ENCODE measurements at regions not wholly inside any gene's neighbourhood (a gene's known extent, or its start where the extent isn't known, plus 50 kb on each side); places are given as distances from the start of the nearest gene placed in this dataset.

DNA sequence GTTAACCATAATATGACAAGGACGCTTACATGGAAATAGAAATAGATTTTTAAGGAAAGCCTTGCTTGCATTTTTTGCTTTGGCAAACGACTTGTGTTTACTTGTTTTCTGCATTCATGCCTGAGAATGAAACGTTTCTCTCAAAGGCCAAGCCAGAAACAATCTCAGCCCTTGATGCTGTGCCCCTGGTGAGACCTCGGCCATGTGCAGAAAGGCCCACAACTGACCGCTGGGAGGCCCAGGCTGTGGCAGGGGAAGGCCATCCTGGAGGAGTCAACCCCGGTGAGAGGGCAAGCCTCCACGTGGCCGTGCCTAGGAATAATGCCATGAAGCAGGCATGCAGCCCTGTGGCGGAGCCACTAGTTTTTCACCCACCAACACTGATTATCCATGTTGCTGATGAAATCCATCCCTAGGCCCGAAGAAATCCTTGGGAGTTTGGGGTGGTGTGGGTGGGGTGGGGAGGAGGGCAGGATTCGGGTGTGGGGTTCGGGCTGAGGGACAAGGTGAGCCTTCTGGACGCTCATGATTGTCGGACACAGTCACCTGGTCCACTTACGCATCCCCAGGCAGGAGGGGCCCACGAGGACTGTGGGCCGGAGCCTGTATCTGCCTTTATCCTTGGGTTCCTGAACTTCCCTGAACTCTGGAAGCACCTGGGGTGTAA is 107.6 kb upstream of the APCDD1 start:
- BruUV-seq (replicated peaks) = no TSS peak
- H3K27me3 ChIP-seq (replicated peaks; ENCODE audit: control insufficient read depth, insufficient read depth, low read length) = no peaks in the 10 kb centered on the region

DNA sequence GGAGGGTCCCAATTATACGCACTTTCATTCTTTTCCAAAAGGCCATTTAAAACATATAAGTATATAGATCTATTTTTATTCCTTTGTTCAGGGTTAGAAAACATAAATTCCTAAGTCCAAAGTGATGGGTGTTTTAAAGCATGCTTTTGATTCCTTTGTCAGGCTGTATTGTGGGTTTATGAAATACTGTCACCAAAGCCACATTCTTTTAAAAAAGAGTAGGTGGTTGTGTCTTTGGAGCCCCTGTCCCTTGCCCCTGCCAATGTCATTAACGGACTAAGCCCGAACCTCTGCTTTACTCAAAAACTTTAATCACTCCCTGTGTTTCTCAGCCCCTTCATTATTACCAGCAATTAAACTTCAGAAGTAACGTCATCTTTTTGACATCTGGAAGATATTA is 104.9 kb upstream of the APCDD1 start:
- TF ChIP-seq, protein P1, sequence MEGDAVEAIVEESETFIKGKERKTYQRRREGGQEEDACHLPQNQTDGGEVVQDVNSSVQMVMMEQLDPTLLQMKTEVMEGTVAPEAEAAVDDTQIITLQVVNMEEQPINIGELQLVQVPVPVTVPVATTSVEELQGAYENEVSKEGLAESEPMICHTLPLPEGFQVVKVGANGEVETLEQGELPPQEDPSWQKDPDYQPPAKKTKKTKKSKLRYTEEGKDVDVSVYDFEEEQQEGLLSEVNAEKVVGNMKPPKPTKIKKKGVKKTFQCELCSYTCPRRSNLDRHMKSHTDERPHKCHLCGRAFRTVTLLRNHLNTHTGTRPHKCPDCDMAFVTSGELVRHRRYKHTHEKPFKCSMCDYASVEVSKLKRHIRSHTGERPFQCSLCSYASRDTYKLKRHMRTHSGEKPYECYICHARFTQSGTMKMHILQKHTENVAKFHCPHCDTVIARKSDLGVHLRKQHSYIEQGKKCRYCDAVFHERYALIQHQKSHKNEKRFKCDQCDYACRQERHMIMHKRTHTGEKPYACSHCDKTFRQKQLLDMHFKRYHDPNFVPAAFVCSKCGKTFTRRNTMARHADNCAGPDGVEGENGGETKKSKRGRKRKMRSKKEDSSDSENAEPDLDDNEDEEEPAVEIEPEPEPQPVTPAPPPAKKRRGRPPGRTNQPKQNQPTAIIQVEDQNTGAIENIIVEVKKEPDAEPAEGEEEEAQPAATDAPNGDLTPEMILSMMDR (IDR thresholded peaks at IDR 0.05; ENCODE audit: insufficient read depth in 1 of 2, low read depth in 1 of 2, low read length in 1 of 2, severe bottlenecking in 1 of 2, unreplicated experiment in 1 of 2) = no peak
- peaks cover 5% of the 10 kb centered on the region for H3K4me1 Mint-ChIP-seq (ENCODE audit: low read depth, unreplicated experiment)
- CTCF ChIA-PET = no interaction called here
- no peaks in the 10 kb centered on the region for H3K36me3 ChIP-seq (ENCODE audit: control insufficient read depth, insufficient read depth, low read length)
- H3K9me3 ChIP-seq = no peaks in the 10 kb centered on the region
- POLR2A ChIA-PET = no interaction called here
- BruUV-seq (replicated peaks) = no TSS peak
- no peaks in the 10 kb centered on the region for H3K36me3 Mint-ChIP-seq (ENCODE audit: insufficient read depth, unreplicated experiment)
- H3K4me1 ChIP-seq = peaks cover 11% of the 10 kb centered on the region; the same call in 1 of the 2 replicates
- H3K9me3 Mint-ChIP-seq (ENCODE audit: unreplicated experiment) = no peaks in the 10 kb centered on the region
- H3K4me3 Mint-ChIP-seq (ENCODE audit: unreplicated experiment) = no peak overlapping the region
- no peak overlapping the region for H3K4me3 ChIP-seq (ENCODE audit: low read depth, low read length)
- DNase-seq = no peak
- no peaks in the 10 kb centered on the region for H3K27me3 ChIP-seq (replicated peaks; ENCODE audit: control insufficient read depth, insufficient read depth, low read length)
- H3K27me3 Mint-ChIP-seq (ENCODE audit: insufficient read depth, unreplicated experiment) = no peaks in the 10 kb centered on the region
- no peak overlapping the region for H3K27ac Mint-ChIP-seq (ENCODE audit: unreplicated experiment)
- intact Hi-C loops (cut with micrococcal nuclease; ENCODE audit: unreplicated experiment) = no loop called here

More for the DNA sequence above, 107.6 kb upstream of the APCDD1 start:
- intact Hi-C loops (cut with micrococcal nuclease; ENCODE audit: unreplicated experiment) = no loop called here
- CTCF ChIA-PET = no interaction called here
- POLR2A ChIA-PET = no interaction called here
- Mint-ChIP-seq H3K4me3 (ENCODE audit: unreplicated experiment) (no peak overlapping the region), H3K27me3 (ENCODE audit: insufficient read depth, unreplicated experiment) (no peaks in the 10 kb centered on the region), H3K9me3 (ENCODE audit: unreplicated experiment) (no peaks in the 10 kb centered on the region), H3K4me1 (ENCODE audit: low read depth, unreplicated experiment) (no peaks in the 10 kb centered on the region), H3K36me3 (ENCODE audit: insufficient read depth, unreplicated experiment) (no peaks in the 10 kb centered on the region), H3K27ac (ENCODE audit: unreplicated experiment) (no peak overlapping the region)
- TF ChIP-seq, protein P1 (IDR thresholded peaks at IDR 0.05; ENCODE audit: insufficient read depth in 1 of 2, low read depth in 1 of 2, low read length in 1 of 2, severe bottlenecking in 1 of 2, unreplicated experiment in 1 of 2) = no peak
- Histone ChIP-seq H3K4me3 (ENCODE audit: low read depth, low read length) (no peak overlapping the region), H3K36me3 (ENCODE audit: control insufficient read depth, insufficient read depth, low read length) (no peaks in the 10 kb centered on the region), H3K9me3 (no peaks in the 10 kb centered on the region), H3K4me1 (no peaks in the 10 kb centered on the region)
- DNase-seq = no peak

DNA sequence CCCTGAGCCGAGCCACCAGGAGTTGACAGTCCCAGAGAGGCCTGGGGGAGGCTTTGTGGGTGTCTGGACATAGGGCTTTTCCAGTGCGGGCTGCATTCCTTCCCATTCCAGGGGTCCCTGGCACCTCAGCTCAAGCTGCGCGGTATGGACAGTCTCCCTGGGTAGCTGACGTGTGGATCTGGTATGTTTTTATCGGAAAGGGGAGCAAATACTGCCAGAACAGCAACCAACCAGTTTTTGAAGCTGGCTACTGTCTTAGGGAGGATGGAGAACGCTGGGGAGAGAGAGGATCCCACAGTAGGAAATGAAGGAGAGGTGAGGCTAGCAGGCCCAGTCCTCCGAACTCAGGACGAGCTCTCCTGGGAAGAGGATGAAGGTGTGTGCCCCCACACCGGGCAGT is 103.8 kb upstream of the APCDD1 start:
- H3K27me3 ChIP-seq (replicated peaks; ENCODE audit: control insufficient read depth, insufficient read depth, low read length) = no peaks in the 10 kb centered on the region
- ChIA-PET CTCF (no interaction called here), POLR2A (no interaction called here)
- no peaks in the 10 kb centered on the region for H3K9me3 ChIP-seq
- H3K4me3 Mint-ChIP-seq (ENCODE audit: unreplicated experiment) = no peak overlapping the region
- H3K4me3 ChIP-seq (ENCODE audit: low read depth, low read length) = no peak overlapping the region
- peaks cover 5% of the 10 kb centered on the region for H3K4me1 Mint-ChIP-seq (ENCODE audit: low read depth, unreplicated experiment)
- no TSS peak for BruUV-seq (replicated peaks)
- intact Hi-C loops (cut with micrococcal nuclease; ENCODE audit: unreplicated experiment) = no loop called here
- no peak for DNase-seq
- H3K36me3 Mint-ChIP-seq (ENCODE audit: insufficient read depth, unreplicated experiment) = no peaks in the 10 kb centered on the region
- peaks cover 11% of the 10 kb centered on the region; the same call in 1 of the 2 replicates for H3K4me1 ChIP-seq
- no peaks in the 10 kb centered on the region for H3K9me3 Mint-ChIP-seq (ENCODE audit: unreplicated experiment)
- no peak overlapping the region for H3K27ac Mint-ChIP-seq (ENCODE audit: unreplicated experiment)
- H3K27me3 Mint-ChIP-seq (ENCODE audit: insufficient read depth, unreplicated experiment) = no peaks in the 10 kb centered on the region
- H3K36me3 ChIP-seq (ENCODE audit: control insufficient read depth, insufficient read depth, low read length) = no peaks in the 10 kb centered on the region
- TF ChIP-seq, protein P1 (IDR thresholded peaks at IDR 0.05; ENCODE audit: insufficient read depth in 1 of 2, low read depth in 1 of 2, low read length in 1 of 2, severe bottlenecking in 1 of 2, unreplicated experiment in 1 of 2) = no peak
